ENCODE measurements at regions not wholly inside any gene's neighbourhood (a gene's known extent, or its start where the extent isn't known, plus 50 kb on each side); places are given as distances from the start of the nearest gene placed in this dataset.

- DNase-seq: no peak
These were observed 833.5 kb downstream of the DHX35 start for GRCh38 chr20:39795401-39796272.

- no peak for DNase-seq
These were observed 830.2 kb downstream of the DHX35 start for GRCh38 chr20:39792334-39792733.

- DNase-seq: no peak
These were observed 827.3 kb downstream of the DHX35 start for GRCh38 chr20:39789411-39789810.

GRCh38 chr20:39785252-39785917 lies 823.2 kb downstream of the DHX35 start:
- DNase-seq: no peak

GRCh38 chr20:39784693-39785092 lies 822.5 kb downstream of the DHX35 start:
- no peak for DNase-seq

- no peak for DNase-seq
These were observed 816.9 kb downstream of the DHX35 start for GRCh38 chr20:39778847-39779604.

GRCh38 chr20:39778431-39778830 lies 816.3 kb downstream of the DHX35 start:
- no peak for DNase-seq

GRCh38 chr20:39777610-39778009 lies 815.5 kb downstream of the DHX35 start:
- no peak for DNase-seq

GRCh38 chr20:39775110-39775509 lies 813.0 kb downstream of the DHX35 start:
- DNase-seq: peak; percentile 57

GRCh38 chr20:39773380-39774000 lies 811.3 kb downstream of the DHX35 start:
- DNase-seq: no peak

GRCh38 chr20:39767352-39767751 lies 805.2 kb downstream of the DHX35 start:
- DNase-seq: no peak

GRCh38 chr20:39766333-39766732 lies 804.2 kb downstream of the DHX35 start:
- no peak for DNase-seq

- DNase-seq: no peak
These were observed 800.6 kb downstream of the DHX35 start for GRCh38 chr20:39762716-39763115.

GRCh38 chr20:39758876-39759275 lies 796.7 kb downstream of the DHX35 start:
- DNase-seq: no peak

- no peak for DNase-seq
These were observed 794.7 kb downstream of the DHX35 start for GRCh38 chr20:39756828-39757227.

- no peak for DNase-seq
These were observed 794.2 kb downstream of the DHX35 start for GRCh38 chr20:39756369-39756768.

GRCh38 chr20:39752262-39752876 lies 790.2 kb downstream of the DHX35 start:
- DNase-seq: no peak

- no peak for DNase-seq
These were observed 789.5 kb downstream of the DHX35 start for GRCh38 chr20:39751557-39752137.

GRCh38 chr20:39745380-39745779 lies 783.2 kb downstream of the DHX35 start:
- no peak for DNase-seq

- DNase-seq: no peak
These were observed 776.5 kb downstream of the DHX35 start for GRCh38 chr20:39738651-39739050.

GRCh38 chr20:39736434-39737327 lies 774.5 kb downstream of the DHX35 start:
- peak; percentile 64 for DNase-seq

Data from NCI-H1092 treated with DMSO at 0.1 percent for 48 hours (cell line).